CD14-positive monocyte (primary cell): ENCODE measurements at regions not wholly inside any gene's neighbourhood (a gene's known extent, or its start where the extent isn't known, plus 50 kb on each side); places are given as distances from the start of the nearest gene placed in this dataset.

Experiments
- DNase-seq, 3 donors: peaks; one replicate each; pipeline ENCODE4 v3.0.0-alpha.2; 2011 to 2022
- H2AFZ ChIP-seq: 2 replicates; pipeline ENCODE4 v1.6.0; 2012; ENCODE audit warnings: mild to moderate bottlenecking, low read depth, low read length, inconsistent platforms; ENCODE audit not compliant: insufficient read depth, poor library complexity, severe bottlenecking
- H3K27ac ChIP-seq, 2 donors: 1 replicate in 1 of 2; 2 replicates in 1 of 2; pipeline ENCODE4 v1.5.1; 2012 to 2013; ENCODE audit warnings: low read length in 2 of 2, control low read depth in 1 of 2, inconsistent platforms in 1 of 2, low read depth in 1 of 2, mild to moderate bottlenecking in 1 of 2
- H3K27me3 ChIP-seq, 2 donors: one replicate each; pipeline versions ENCODE4 v1.6.0 to v1.6.1; 2011 to 2013; ENCODE audit warnings: low read length in 2 of 2; ENCODE audit not compliant: control insufficient read depth in 2 of 2, insufficient read depth in 2 of 2
- H3K36me3 ChIP-seq, 2 donors: replicated peaks in 1 of 2; 1 replicate in 1 of 2; 2 replicates in 1 of 2; pipeline versions ENCODE4 v1.5.1 to v1.6.1; 2012 to 2013; ENCODE audit warnings: low read length in 2 of 2, control low read depth in 1 of 2, inconsistent platforms in 1 of 2, mild to moderate bottlenecking in 1 of 2; ENCODE audit not compliant: insufficient read depth in 2 of 2, control insufficient read depth in 1 of 2
- H3K4me1 ChIP-seq, 2 donors: 1 replicate in 1 of 2; 2 replicates in 1 of 2; pipeline versions ENCODE4 v1.5.1 to v1.6.1; 2012 to 2013; ENCODE audit warnings: low read length in 2 of 2, control low read depth in 1 of 2, inconsistent platforms in 1 of 2, mild to moderate bottlenecking in 1 of 2, moderate library complexity in 1 of 2; ENCODE audit not compliant: insufficient read depth in 2 of 2, control insufficient read depth in 1 of 2
- H3K4me2 ChIP-seq: replicated peaks from 2 replicates; pipeline ENCODE3; 2012; ENCODE audit warnings: low read length, moderate library complexity, mild to moderate bottlenecking; ENCODE audit not compliant: poor library complexity, severe bottlenecking; ENCODE audit errors: extremely low read depth
- H3K4me3 ChIP-seq, 3 experiments: fragments of 200-600 bp in 1 of 3; sonication (generic) in 1 of 3; replicated peaks in 1 of 3; 1 replicate in 2 of 3; 2 replicates in 1 of 3; pipeline ENCODE4 v1.5.1; 2011 to 2013; ENCODE audit warnings: low read length in 3 of 3, mild to moderate bottlenecking in 3 of 3, control low read depth in 2 of 3, low read depth in 2 of 3, inconsistent platforms in 1 of 3, moderate library complexity in 1 of 3
- H3K79me2 ChIP-seq: 2 replicates; pipeline ENCODE4 v1.6.0; 2012; ENCODE audit warnings: mild to moderate bottlenecking, control low read depth, inconsistent platforms, low read length, moderate library complexity; ENCODE audit not compliant: insufficient read depth
- H3K9ac ChIP-seq: 2 replicates; pipeline ENCODE4 v1.6.0; 2017; ENCODE audit warnings: low read length, mild to moderate bottlenecking; ENCODE audit not compliant: insufficient read depth, poor library complexity, severe bottlenecking
- H3K9me3 ChIP-seq, 2 donors: replicated peaks in 1 of 2; 1 replicate in 1 of 2; 2 replicates in 1 of 2; pipeline versions ENCODE4 v1.5.1 to v1.6.1; 2012 to 2013; ENCODE audit warnings: low read length in 2 of 2, control low read depth in 1 of 2; ENCODE audit not compliant: control insufficient read depth in 1 of 2, insufficient read depth in 1 of 2
- H4K20me1 ChIP-seq: 2 replicates; pipeline ENCODE4 v1.6.0; 2012; ENCODE audit warnings: mild to moderate bottlenecking, low read length, control low read depth, moderate library complexity; ENCODE audit not compliant: insufficient read depth
- H3K27ac Mint-ChIP-seq, 7 donors: one replicate each; pipeline ENCODE4 v1.8.0; 2020; ENCODE audit warnings: mild to moderate bottlenecking in 7 of 7, mixed read lengths in 7 of 7, moderate library complexity in 6 of 7, inconsistent platforms in 2 of 7
- H3K27me3 Mint-ChIP-seq, 3 donors: one replicate each; pipeline ENCODE4 v1.8.0; 2021 to 2022; ENCODE audit warnings: low read depth in 3 of 3, mild to moderate bottlenecking in 3 of 3, mixed read lengths in 3 of 3, moderate library complexity in 3 of 3, inconsistent platforms in 1 of 3
- H3K36me3 Mint-ChIP-seq, 2 donors: one replicate each; pipeline ENCODE4 v1.8.0; 2020; ENCODE audit warnings: mixed read lengths in 2 of 2, inconsistent platforms in 1 of 2, mild to moderate bottlenecking in 1 of 2
- H3K4me1 Mint-ChIP-seq: one replicate; pipeline ENCODE4 v1.8.0; 2020; ENCODE audit warnings: mild to moderate bottlenecking, mixed read lengths
- H3K4me3 Mint-ChIP-seq, 2 donors: one replicate each; pipeline ENCODE4 v1.8.0; 2020; ENCODE audit warnings: mild to moderate bottlenecking in 2 of 2, mixed read lengths in 2 of 2, moderate library complexity in 1 of 2
- H3K9me3 Mint-ChIP-seq, 7 donors: one replicate each; pipeline ENCODE4 v1.8.0; 2020 to 2022; ENCODE audit warnings: mixed read lengths in 7 of 7, mild to moderate bottlenecking in 6 of 7, moderate library complexity in 6 of 7, inconsistent platforms in 2 of 7
- CTCF ChIP-seq: fragments of 200-600 bp; IDR thresholded peaks from one replicate; pipeline ENCODE4 v1.8.0; 2022; ENCODE audit warnings: antibody characterized with exemption, mild to moderate bottlenecking
- WGBS: methylation state at CpG from one replicate; pipeline ENCODE4 v1.1.5; 2013; ENCODE audit warnings: missing lambda C conversion rate; ENCODE audit not compliant: insufficient coverage; 5-methylcytosine and 5-hydroxymethylcytosine counted together
- intact Hi-C, 2 donors: fragments of 100-400 bp; cut with micrococcal nuclease; formaldehyde crosslinking; loops; one replicate each; pipeline versions ENCODE4 v1.15.0 to v1.15.1; 2023

GRCh38 chr2:105582952-105583660, 161.6 kb upstream of the NCK2 start:
- no peak overlapping the region for H3K4me3 ChIP-seq
- Mint-ChIP-seq H3K36me3 (no peaks in the 10 kb centered on the region), H3K27me3 (peaks cover 3 to 5% (median 4%) of the 10 kb centered on the region in 3 donors), H3K27ac (no peak overlapping the region), H3K9me3 (peaks cover 0 to 7% (median 3%) of the 10 kb centered on the region in 7 donors), H3K4me1 (no peaks in the 10 kb centered on the region), H3K4me3 (no peak overlapping the region)
- no peaks in the 10 kb centered on the region for H3K4me1 ChIP-seq
- no peak overlapping the region for H3K27ac ChIP-seq
- no peaks in the 10 kb centered on the region for H3K79me2 ChIP-seq
- H2AFZ ChIP-seq: no peak overlapping the region
- H3K36me3 ChIP-seq: no peaks in the 10 kb centered on the region
- H3K27me3 ChIP-seq: no peaks in the 10 kb centered on the region
- no peak overlapping the region for H3K9ac ChIP-seq
- H3K4me2 ChIP-seq: no peak overlapping the region
- no CpG with 5 or more reads among the region's 3 CpGs for WGBS
- no peak for TF ChIP-seq CTCF
- intact Hi-C loops: no loop called here
- H4K20me1 ChIP-seq: no peaks in the 10 kb centered on the region
- no peak for DNase-seq
- peaks cover 0 to 3% of the 10 kb centered on the region in 2 donors for H3K9me3 ChIP-seq

- Mint-ChIP-seq H3K4me1 (peaks cover 2% of the 10 kb centered on the region), H3K27me3 (peaks cover 3 to 5% (median 4%) of the 10 kb centered on the region in 3 donors), H3K27ac (no peak overlapping the region), H3K4me3 (no peak overlapping the region), H3K36me3 (no peaks in the 10 kb centered on the region), H3K9me3 (peaks cover 0 to 3% (median 0%) of the 10 kb centered on the region in 7 donors)
- H3K9ac ChIP-seq: no peak overlapping the region
- H4K20me1 ChIP-seq: no peaks in the 10 kb centered on the region
- 100% methylated on average over 1 of the region's 3 CpGs for WGBS
- no peak overlapping the region for H3K4me2 ChIP-seq
- intact Hi-C loops: no loop called here
- H3K27me3 ChIP-seq: no peaks in the 10 kb centered on the region
- H3K9me3 ChIP-seq: no peaks in the 10 kb centered on the region
- H3K4me1 ChIP-seq: no peaks in the 10 kb centered on the region
- no peak for TF ChIP-seq CTCF
- H2AFZ ChIP-seq: no peak overlapping the region
- no peak for DNase-seq
- no peak overlapping the region for H3K4me3 ChIP-seq
- H3K27ac ChIP-seq: no peak overlapping the region
- H3K36me3 ChIP-seq: no peaks in the 10 kb centered on the region
- H3K79me2 ChIP-seq: no peaks in the 10 kb centered on the region
Observed at GRCh38 chr2:105581555-105581944, 163.2 kb upstream of the NCK2 start.
